GM21825 (cell line): ENCODE measurements at regions not wholly inside any gene's neighbourhood (a gene's known extent, or its start where the extent isn't known, plus 50 kb on each side); places are given as distances from the start of the nearest gene placed in this dataset.
"Not testable (repeated sequence)": the region's sequence is repeated elsewhere in the genome, so short reads cannot be mapped to it uniquely, and the experiment has no call there.

Experiments
- ATAC-seq: cut with Tn5 transposase; IDR thresholded peaks from one replicate; pipeline ENCODE4 v1.9.1; 2021; ENCODE audit warnings: mild to moderate bottlenecking, moderate library complexity; ENCODE audit not compliant: unreplicated experiment

DNA sequence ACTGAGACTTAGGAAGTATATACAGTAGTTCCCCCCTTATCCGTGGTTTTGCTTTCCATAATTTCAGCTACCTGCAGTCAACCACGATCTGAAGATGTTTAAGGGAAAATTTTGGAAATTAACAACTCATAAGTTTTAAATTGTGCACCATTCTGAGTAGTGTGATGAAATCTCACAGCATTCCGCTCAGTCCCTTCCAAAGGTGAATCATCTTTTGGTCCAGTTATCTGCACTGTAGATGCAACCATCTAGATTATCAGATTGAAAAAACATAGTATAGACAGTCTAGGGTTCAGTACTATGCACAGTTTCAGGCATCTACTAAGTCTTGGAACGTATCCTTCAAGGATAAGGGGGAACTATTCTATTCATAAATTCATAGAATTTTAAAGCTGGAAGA lies 109.0 kb downstream of the ANXA3 start:
- ATAC-seq, result no peak

DNA sequence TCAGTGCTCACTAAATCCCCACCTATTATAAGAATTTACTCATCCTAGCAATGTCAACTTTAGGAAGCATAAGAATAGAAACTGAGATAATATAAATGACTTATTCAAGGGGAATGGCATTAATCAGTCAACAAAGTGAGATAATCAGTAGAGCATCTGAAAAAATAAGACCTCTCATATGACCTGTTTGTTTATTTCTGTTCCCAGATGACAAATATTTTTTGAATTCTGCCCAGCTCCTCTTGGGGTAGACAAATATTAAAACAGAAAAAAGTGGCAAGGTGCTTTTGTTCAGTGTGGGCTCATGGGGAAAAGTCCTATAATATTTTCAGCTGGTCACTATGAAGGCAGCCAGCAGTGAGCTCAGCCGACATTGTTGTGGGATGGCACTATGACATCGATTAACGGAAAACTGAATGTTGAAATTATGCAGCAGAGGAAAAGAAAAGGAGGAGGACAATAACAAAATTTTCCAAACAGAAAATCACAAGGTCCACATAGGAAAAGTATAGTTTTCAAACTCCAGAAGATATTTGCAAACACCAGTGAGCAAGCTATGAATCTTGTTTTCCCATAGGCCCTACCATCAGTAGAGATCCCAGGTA lies 109.6 kb downstream of the ANXA3 start:
- no peak for ATAC-seq

DNA sequence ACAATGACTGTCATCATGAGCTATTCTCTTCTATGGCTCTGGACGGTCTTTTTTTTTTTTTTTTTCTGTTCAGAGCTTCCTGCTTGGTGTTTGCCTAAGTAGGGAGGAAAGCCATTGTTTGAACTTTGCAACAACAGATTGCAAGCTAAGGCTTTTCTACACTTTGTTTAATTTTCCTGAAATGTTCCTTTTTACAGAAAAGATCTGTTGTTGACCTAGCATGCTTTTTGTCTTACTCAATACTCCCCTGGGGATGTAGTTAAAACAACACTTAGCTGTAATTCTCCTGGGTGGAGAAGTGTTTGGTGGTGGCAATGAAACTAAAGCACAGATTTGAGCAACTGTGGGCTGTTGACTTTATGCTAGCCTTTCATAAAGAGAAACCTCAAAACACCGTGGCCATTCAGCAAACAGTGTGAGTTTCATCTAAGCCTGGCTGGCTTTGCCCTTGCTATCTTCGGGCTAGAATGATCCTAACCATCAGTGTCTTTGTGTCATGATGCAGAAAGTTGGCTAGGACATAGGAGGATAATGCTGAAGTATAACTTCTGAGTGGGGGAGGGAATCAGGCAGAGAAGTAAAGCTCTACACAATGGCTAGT lies 110.5 kb downstream of the ANXA3 start:
- peak; percentile 81 for ATAC-seq

DNA sequence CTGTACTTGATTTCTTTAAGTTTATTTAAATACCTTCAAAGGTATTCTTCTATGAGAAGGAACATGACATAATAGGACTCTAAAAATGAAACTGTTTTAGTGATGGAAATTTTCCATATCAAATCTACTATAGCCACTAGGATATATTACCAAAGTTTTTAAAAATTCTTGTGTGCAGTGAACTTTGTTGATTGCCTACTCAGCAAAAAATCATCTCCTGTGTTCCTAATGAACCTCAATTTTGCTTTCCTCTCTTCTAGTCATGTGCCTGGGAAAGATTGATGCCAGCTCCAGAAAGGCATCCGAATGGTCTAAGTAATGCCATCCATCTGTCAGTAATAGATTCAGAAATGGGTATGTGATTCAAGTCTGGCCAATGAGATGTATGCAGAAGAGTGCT lies 111.1 kb downstream of the ANXA3 start:
- no peak for ATAC-seq

DNA sequence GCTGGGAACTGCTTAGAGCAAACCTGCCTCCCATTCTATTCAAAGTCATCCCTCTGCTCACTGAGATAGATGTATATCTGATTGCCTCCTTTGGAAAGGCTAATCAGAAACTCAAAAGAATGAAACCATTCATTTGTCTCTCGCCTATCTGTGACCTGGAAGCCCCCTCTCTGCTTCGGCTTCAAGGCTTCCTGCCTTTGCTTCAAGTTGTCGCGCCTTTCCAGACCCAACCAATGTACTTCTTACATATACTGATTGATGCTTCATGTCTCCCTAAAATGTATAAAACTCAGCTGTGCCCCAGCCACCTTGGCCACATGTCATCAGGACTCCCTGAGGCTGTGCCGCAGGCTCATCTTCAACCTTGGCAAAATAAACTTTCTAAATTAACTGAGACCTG lies 111.9 kb upstream of the BMP2K start:
- ATAC-seq, result not testable (repeated sequence)

DNA sequence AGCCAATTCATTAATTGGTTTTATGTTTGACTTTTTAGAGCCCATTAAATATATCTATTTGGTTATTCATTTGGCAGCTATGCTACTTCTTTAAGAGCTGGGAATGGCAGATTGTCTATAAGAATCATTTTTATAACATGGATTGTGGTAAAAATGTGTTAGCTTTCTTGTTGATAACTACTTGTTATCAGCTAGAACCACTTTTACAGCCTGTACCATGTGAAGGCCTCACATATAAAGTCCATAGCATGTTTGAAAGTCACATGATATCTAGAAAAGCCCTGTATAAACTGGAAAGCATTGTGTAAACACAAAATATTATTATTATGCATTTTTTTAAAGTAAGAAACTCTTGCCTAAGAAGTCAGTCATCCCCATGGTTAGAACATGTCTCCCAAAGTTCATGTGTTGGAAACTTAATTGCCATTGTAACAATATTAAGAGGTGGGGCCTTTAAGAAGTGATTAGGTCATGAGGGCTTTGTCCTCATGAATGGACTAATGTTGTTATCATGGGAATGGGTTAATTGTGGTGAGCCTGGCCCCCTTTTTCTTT lies 110.9 kb upstream of the BMP2K start:
- no peak for ATAC-seq

DNA sequence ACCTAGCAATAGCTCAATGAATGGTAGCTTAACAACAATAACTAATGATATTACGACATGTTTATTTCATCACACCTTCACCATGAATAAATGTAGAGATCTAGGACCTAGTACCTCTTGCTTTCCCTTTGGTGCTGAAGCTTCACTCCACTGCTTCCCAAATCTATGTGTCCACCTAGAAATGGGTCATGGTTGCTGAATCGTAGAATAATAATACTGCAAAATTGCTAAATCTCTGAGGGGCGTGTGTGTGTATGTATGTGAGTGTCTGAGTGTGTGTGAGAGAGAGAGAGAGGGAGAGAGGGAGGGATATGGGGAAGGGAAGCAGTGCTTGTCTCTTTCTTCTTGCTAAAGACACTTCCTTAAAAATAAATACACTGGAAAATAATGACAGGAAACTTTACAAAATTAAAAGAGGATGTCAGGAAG lies 109.3 kb upstream of the BMP2K start:
- ATAC-seq, result no peak

DNA sequence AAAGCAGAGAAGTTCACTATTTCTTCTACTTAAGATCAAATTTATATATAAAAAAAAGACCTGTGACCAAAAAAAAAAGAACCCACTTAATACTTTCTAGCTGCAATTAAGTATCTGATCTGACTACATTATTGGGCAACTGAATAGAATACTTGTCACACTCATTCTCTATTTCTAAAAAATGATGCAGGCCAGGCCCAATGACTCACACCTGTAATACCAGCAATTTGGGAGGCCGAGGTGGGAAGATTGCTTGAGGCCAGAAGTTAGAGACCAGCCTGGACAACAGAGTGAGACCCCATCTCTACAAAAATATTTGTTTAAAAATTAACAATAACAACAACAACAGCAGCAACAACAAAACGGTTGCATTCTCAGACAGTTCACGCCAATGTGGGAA lies 108.8 kb upstream of the BMP2K start:
- no peak for ATAC-seq

DNA sequence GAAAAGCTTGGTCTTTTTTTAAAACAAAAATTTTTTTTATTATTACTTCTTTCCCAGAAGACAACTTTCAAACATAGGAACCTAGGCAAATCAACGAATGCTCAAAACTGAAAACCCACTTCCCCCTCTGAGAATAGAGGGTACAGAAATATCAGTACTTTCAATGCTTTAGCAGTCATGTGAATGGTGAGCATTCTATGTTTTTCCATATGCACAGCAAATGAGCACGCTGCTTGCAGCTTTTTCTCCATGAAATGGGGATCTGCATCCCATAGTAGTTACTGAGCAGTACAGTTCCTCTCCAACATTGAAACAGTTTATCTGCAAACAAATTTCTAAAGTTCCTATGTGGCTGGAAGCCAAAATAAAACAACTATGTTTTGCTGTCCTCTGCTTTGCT lies 108.4 kb upstream of the BMP2K start:
- peak; percentile 79 for ATAC-seq

DNA sequence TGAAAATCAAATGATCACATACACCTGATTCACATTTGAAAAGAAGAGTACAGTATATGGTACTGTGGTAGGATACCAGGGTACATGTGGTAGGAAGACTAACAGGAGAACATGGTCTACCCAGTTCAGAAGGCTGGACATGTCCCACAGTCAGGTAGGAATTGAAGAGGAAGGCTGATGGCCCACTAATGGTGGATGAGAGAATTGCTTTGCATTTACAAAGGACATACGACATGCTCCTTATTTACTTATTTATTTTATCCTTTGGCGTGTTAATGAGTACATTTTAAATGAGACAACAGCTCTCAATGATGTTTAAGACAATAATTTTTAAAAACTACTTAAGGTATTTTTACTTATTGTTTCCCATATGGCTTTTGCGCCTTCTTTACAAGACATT lies 106.7 kb upstream of the BMP2K start:
- no peak for ATAC-seq

DNA sequence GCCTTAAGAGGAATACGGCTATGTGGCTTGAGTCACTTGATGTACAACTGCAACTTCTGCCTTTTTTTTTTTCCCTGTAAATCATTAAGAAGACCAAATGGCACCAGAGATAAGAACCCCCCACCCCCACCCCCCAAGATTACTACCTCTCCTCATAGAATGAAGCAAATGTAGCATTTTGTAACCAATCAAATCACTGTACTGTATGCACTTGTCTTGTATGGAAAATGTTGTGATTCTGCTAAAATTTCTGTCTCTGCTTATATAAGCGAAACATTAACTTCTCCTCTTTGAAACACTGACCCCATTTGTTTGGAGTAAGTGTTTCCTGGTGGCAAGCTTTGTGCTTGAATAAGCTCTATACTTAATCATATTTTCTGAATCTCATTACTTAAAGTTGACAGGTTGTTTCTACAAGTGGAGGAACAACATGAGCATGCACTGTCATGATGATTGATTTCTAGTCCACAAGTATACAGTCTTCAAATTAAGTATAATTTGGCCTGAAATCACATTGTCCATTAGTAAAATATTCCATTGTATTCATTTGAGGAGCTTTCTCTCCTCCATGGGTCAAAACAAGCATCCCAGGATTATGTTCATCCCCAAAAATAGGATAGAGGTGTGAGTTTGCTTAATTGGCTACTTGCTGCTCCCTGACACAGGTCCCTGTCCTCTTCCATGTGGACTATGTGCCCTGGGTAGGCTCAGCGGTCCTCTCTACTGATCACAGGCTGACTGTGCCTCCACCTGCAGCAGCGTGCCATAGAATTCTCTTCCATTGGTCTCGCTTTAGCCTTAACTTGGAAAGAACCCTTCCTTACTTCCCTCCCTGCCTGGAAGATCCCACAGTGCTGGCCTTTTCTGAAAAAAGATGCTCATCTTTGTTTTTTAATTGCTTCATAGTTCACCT lies 104.0 kb upstream of the BMP2K start:
- ATAC-seq, result no peak

DNA sequence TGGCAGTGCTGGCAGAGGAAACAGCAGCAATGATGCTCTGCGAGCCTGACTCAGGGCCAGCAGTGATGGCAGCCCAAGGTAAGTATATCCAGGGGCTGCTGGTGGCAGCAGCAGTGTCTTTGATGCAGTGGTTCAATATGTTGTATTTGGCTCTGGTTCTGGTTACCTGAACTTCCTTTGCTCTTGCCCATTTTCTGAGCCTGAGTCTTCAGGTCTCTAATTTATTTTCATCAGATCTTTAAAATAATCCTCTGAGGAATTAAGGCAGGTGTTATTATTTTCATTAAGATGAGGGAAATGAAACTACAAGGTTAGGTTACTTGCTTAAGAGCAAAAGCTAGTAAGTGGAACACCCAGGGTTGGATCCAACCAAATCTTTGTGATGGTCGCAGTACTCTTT lies 102.8 kb upstream of the BMP2K start:
- no peak for ATAC-seq

DNA sequence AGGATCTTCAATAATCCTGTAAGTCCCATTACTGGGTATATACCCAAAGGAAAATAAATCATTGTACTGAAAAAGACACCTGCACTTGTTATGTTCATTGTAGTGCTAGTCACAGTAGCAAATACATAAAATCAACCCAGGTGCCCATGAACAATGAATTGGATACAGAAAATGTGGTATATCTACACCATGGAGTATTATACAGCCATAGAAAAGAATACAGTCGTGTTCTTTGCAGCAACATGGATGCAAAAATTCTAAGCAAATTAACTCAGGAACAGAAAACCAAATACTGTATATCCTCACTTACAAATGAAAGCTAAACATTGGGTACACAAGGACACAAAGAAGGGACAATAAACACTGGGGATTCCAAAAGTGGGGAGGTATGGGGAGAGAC lies 100.8 kb upstream of the BMP2K start:
- no peak for ATAC-seq

DNA sequence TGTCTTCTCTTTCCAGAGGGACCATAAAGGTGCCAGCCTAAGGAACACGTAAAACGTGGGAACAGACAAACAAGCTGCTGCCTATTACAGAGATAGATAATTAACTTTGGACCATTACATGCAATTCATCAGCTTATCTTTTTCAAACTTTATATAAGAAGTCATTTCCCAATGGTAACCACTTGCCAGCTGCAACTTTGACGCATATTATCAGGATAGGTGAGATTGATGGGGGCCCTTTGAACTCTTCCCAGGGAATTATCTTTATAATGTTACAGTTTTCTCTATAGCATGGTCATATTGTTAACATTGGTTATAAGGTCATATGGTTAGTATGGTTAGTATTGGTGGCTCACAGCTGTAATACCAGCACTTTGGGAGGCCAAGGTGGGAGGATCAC lies 94.1 kb upstream of the BMP2K start:
- ATAC-seq, result no peak

DNA sequence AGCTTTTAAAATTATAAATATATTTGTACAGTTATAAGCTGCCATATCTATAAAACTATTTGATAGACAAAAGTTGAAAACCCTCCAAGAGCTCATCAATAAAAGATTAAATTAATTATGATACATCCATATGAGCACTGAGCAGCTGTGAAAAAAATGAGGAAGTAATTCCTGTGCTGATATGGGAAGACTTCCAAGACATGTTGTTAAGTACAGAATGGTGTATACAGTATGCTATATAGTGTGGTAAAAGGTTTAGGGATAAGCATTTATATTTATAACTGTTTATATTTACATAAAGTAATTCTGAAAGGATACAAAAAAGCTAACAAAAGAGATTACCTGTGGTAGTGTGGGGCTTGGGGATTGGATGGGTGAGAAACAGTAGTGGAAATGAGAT lies 92.8 kb upstream of the BMP2K start:
- no peak for ATAC-seq

DNA sequence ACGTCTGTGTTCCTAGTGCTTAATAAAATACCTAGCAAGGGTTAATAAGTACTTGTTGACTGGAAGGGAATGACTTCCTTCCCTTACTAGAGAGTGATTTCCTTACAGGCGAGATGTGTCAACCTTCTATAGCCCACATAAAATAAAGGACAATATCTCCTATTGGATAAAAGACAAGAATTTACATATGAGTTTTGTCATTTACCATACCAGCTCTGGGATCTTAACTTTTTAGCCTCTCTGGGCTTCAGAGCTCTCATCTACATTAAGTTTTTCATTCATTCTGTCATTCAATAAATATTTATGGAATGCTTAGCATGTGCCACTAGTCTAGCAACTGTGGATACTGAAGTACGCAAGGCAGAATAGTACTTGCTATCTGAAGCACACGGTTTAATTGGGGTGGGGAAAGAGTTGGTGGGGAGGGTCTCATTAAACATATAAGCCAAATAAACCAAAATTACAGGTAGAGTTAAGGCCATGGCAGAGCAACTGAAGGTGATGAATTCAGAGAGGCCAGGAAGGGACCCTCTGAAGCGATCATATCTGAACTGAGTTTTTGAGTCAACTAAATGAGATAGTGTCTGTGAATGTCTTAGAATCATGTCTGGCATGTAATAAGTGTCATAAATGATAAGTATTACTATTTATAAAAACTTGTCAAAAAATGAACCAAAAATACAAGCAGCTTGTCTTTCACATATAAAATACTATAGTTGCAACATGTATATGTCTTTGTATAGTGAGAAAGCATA lies 91.6 kb upstream of the BMP2K start:
- ATAC-seq, result no peak

DNA sequence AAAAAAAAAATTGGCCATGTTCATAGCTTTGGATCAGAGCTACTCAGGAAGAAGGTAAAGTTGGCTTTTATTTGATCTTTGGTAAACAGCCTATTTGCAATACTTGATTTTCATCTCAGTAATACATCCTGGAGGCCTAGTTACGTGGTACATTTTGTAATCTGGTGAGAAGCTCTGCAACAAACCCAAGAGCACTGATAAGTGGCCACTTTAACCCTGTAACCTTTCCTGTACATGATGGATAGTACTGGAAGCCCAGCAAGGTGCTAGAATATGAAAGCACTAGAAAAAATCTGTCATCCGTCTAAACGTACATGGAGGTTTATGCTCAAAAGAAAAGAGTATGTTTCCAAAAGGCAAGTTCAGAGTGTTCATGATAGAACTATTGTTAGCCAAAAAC lies 88.3 kb upstream of the BMP2K start:
- no peak for ATAC-seq

DNA sequence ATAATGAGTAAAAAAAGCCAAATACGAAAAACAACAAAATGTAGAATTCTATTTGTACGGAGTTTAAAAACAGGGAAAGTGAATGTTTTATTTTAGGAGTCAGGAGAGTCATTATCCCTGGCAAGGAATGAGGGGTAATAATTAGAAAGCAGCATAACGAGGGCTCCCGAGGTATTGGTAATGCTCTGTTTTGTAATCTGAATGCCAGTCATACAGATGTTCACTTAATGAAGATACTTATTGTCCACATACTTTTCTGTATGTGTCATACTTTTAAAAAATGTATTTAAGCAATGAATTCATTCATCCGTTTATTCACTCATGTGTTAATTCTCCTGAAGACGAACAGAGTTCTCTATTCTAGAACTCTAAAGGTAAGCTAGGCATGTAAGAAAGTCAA lies 87.8 kb upstream of the BMP2K start:
- no peak for ATAC-seq

DNA sequence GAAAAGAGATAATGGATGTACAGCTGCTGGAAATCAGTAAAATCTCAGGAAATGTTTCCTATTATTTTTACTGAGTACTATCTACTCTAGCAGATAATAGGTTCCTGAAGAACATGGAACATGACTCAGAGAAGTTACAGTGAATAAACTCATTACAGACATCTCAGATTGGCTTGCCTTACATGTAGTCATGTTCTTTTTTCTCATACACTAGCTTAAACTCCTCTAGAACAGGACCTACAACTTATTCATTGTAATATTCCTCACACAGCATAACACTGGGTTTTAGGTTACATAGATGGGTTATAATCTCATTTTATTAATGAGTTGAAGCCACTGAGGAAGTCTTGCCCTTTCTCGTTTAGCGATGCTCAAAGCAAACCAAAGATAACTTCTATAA lies 86.9 kb upstream of the BMP2K start:
- ATAC-seq, result no peak

DNA sequence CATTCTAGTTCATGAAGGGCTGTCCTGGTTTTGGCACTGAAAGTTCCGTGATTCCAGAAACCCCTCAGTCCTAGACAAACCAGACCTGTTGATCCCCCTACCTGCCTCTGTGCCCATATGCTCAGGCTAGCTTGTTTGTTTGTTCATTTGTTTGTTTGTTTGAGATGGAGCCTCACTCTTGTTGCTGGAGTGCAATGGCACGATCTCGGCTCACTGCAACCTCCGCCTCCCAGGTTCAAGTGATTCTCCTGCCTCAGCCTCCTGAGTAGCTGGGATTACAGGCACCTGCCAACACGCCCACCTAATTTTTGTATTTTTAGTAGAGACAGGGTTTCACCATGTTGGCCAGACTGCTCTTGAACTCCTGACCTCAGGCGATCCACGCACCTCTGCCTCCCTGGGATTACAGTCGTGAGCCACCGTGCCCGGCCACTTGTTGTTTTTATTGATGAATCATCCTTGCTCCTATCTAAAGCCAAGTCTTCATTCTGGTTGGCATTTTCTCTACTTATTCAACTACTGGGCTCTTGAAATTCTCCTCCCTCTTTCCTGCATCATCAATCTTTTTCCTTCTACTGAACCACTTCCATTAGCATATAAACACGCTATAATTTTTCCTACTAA lies 86.3 kb upstream of the BMP2K start:
- no peak for ATAC-seq

DNA sequence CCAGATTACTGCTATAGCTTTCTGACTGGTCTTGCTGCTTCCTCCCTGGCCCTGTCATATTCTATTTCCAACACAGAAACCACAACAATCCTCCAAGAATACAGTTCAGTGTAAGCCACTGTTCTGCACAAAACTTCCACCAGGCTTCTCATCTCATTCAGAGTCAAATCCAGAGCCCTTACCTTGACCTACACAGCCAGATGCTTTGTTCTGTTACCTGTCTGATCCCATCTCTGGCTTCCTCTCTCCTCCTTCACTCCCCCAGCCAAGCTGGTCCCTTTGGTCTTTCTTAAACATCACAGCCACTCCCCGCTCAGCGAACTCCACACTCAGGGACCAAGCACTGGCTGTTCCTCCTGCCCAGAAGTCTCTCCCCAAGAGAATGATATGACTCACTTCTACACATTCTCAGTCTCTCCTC lies 84.8 kb upstream of the BMP2K start:
- no peak for ATAC-seq
